SK-N-SH (cell line): ENCODE measurements at regions not wholly inside any gene's neighbourhood (a gene's known extent, or its start where the extent isn't known, plus 50 kb on each side); places are given as distances from the start of the nearest gene placed in this dataset.

ENCODE experiments used
- CTCF ChIA-PET: fragments of 300-600, 350-600 bp; formaldehyde crosslinking; extraction: SDS; loops from one replicate; lab custom pipeline; 2021; lab: Yijun Ruan, JAX
- POLR2A ChIA-PET: fragments of 350-600 bp; sonication (Branson Sonifier 250); formaldehyde crosslinking; extraction: SDS; loops from one replicate; lab custom pipeline; 2020; ENCODE audit warnings: antibody characterized with exemption, inconsistent platforms; lab: Yijun Ruan, JAX
- DNase-seq: peaks from one replicate; pipeline ENCODE4 v3.0.0; 2012
- H2AFZ ChIP-seq: fragments of 200-600 bp; sonication (generic); 2 replicates; pipeline ENCODE4 v1.8.1; 2016; ENCODE audit warnings: antibody characterized with exemption, mild to moderate bottlenecking, low read depth
- H3F3A ChIP-seq: fragments of 200-600 bp; sonication (generic); replicated peaks from 2 replicates; pipeline ENCODE3; 2016; ENCODE audit warnings: antibody characterized with exemption, mild to moderate bottlenecking; ENCODE audit not compliant: insufficient read depth
- H3K27ac ChIP-seq, 2 experiments: fragments of 200-500 bp in 1 of 2; fragments of 200-600 bp in 1 of 2; sonication (Bioruptor generic) in 1 of 2; sonication (generic), shearing (Covaris generic) in 1 of 2; 2 replicates each; pipeline versions ENCODE4 v1.5.1 to v1.6.1; 2014 to 2016; ENCODE audit warnings: low read depth in 2 of 2, inconsistent platforms in 1 of 2, low read length in 1 of 2, mild to moderate bottlenecking in 1 of 2, mixed read lengths in 1 of 2
- H3K27me3 ChIP-seq: fragments of 200-600 bp; sonication (generic), shearing (Covaris generic); 2 replicates; pipeline ENCODE4 v1.6.1; 2016; ENCODE audit warnings: mixed run types; ENCODE audit not compliant: insufficient read depth
- H3K36me3 ChIP-seq, 2 experiments: fragments of 200-500 bp in 1 of 2; fragments of 200-600 bp in 1 of 2; sonication (Bioruptor generic) in 1 of 2; sonication (generic) in 1 of 2; replicated peaks in 1 of 2; 2 replicates each; pipeline versions ENCODE3 to v1.5.1; 2014 to 2016; ENCODE audit warnings: low read length in 1 of 2, mild to moderate bottlenecking in 1 of 2; ENCODE audit not compliant: insufficient read depth in 2 of 2, control insufficient read depth in 1 of 2
- H3K4me1 ChIP-seq, 2 experiments: fragments of 200-500 bp in 1 of 2; fragments of 200-600 bp in 1 of 2; sonication (Bioruptor generic) in 1 of 2; sonication (generic), shearing (Covaris generic) in 1 of 2; 2 replicates each; pipeline versions ENCODE4 v1.5.1 to v1.6.1; 2014 to 2016; ENCODE audit warnings: low read depth in 1 of 2, low read length in 1 of 2, mixed run types in 1 of 2; ENCODE audit not compliant: insufficient read depth in 2 of 2, control insufficient read depth in 1 of 2
- H3K4me2 ChIP-seq: fragments of 200-600 bp; sonication (generic), shearing (Covaris generic); 2 replicates; pipeline ENCODE4 v1.6.1; 2017; ENCODE audit warnings: mixed run types
- H3K4me3 ChIP-seq, 2 experiments: fragments of 200-500 bp in 1 of 2; fragments of 200-600 bp in 1 of 2; sonication (Bioruptor generic) in 1 of 2; sonication (generic), shearing (Covaris generic) in 1 of 2; 2 replicates each; pipeline versions ENCODE4 v1.5.1 to v1.8.1; 2014 to 2016; ENCODE audit warnings: low read depth in 2 of 2, inconsistent platforms in 1 of 2, low read length in 1 of 2, mild to moderate bottlenecking in 1 of 2, mixed read lengths in 1 of 2, moderate library complexity in 1 of 2
- H3K79me2 ChIP-seq: fragments of 200-600 bp; sonication (generic); 2 replicates; pipeline ENCODE4 v1.8.1; 2017; ENCODE audit warnings: mild to moderate bottlenecking; ENCODE audit not compliant: insufficient read depth
- H3K9ac ChIP-seq: fragments of 200-600 bp; sonication (generic); 2 replicates; pipeline ENCODE4 v1.6.1; 2017; ENCODE audit warnings: mixed run types
- H3K9me2 ChIP-seq: fragments of 200-600 bp; sonication (generic); 2 replicates; pipeline ENCODE4 v1.6.1; 2017; ENCODE audit warnings: mixed run types
- H3K9me3 ChIP-seq: fragments of 200-600 bp; sonication (generic); 2 replicates; pipeline ENCODE4 v1.6.1; 2017; ENCODE audit warnings: mixed run types, mild to moderate bottlenecking, moderate library complexity
- H4K20me1 ChIP-seq: fragments of 200-600 bp; sonication (generic); 2 replicates; pipeline ENCODE4 v1.6.1; 2017; ENCODE audit warnings: mild to moderate bottlenecking, mixed run types; ENCODE audit not compliant: insufficient read depth
- ELF1 ChIP-seq: IDR thresholded peaks from 2 replicates; pipeline ENCODE4 v1.4.0; 2012
- FOSL2 ChIP-seq: IDR thresholded peaks from 2 replicates; pipeline ENCODE4 v1.4.0; 2012; ENCODE audit warnings: low read depth, mild to moderate bottlenecking, moderate library complexity, borderline replicate concordance
- FOXM1 ChIP-seq: IDR thresholded peaks from 2 replicates; pipeline ENCODE4 v1.4.0; 2012; ENCODE audit warnings: low read depth, mild to moderate bottlenecking
- GATA2 ChIP-seq: sonication (generic); formaldehyde crosslinking; IDR thresholded peaks from 2 replicates; pipeline ENCODE4 v1.5.0; 2020; ENCODE audit warnings: mild to moderate bottlenecking, missing genetic modification reagents
- IRF3 ChIP-seq: fragments of 150-350 bp; IDR thresholded peaks from 2 replicates; pipeline ENCODE4 v1.6.1; 2016; ENCODE audit warnings: mild to moderate bottlenecking, low read depth, low read length
- JUND ChIP-seq: IDR thresholded peaks from 2 replicates; pipeline ENCODE4 v1.4.0; 2012
- MAX ChIP-seq: IDR thresholded peaks from 2 replicates; pipeline ENCODE4 v1.4.0; 2012; ENCODE audit warnings: low read depth
- MXI1 ChIP-seq: IDR thresholded peaks from 2 replicates; pipeline ENCODE4 v1.6.1; 2012; ENCODE audit warnings: mild to moderate bottlenecking, low read depth, low read length, improper control_type of control experiment
- NFIC ChIP-seq: IDR thresholded peaks from 2 replicates; pipeline ENCODE4 v1.4.0; 2012; ENCODE audit warnings: borderline replicate concordance
- PBX3 ChIP-seq: IDR thresholded peaks from 2 replicates; pipeline ENCODE4; 2012
- RAD21 ChIP-seq: IDR thresholded peaks from 2 replicates; pipeline ENCODE4 v1.6.1; 2012; ENCODE audit warnings: mild to moderate bottlenecking, low read length
- RCOR1 ChIP-seq: fragments of 150-350 bp; IDR thresholded peaks from 2 replicates; pipeline ENCODE4 v1.6.1; 2017; ENCODE audit warnings: antibody characterized with exemption, low read length
- RFX5 ChIP-seq: IDR thresholded peaks from 2 replicates; pipeline ENCODE4 v1.6.1; 2012; ENCODE audit warnings: mild to moderate bottlenecking, improper control_type of control experiment, low read length
- SMC3 ChIP-seq: IDR thresholded peaks from 2 replicates; pipeline ENCODE4 v1.6.1; 2012; ENCODE audit warnings: low read depth, low read length, improper control_type of control experiment
- USF1 ChIP-seq: IDR thresholded peaks from 2 replicates; pipeline ENCODE4 v1.4.0; 2012; ENCODE audit warnings: low read depth, borderline replicate concordance
- YY1 ChIP-seq: IDR thresholded peaks from 2 replicates; pipeline ENCODE4 v1.4.0; 2012; ENCODE audit warnings: low read depth, mild to moderate bottlenecking
- WGBS: methylation state at CpG from one replicate; pipeline ENCODE4 v1.1.6; 2017; ENCODE audit warnings: low lambda C conversion rate; 5-methylcytosine and 5-hydroxymethylcytosine counted together
- TF ChIP-seq, protein P1 (sequence below): IDR thresholded peaks from 2 replicates; pipeline ENCODE4 v1.4.0; 2012; ENCODE audit warnings: low read depth, borderline replicate concordance
- TF ChIP-seq, protein P2 (sequence below): fragments of 150-350 bp; IDR thresholded peaks from 2 replicates; pipeline ENCODE4 v1.6.1; 2017; ENCODE audit warnings: antibody characterized with exemption, low read length, low read depth, borderline replicate concordance

GRCh38 chr2:145598434-145598833, 1078.5 kb upstream of the ZEB2 start:
- ChIA-PET CTCF (no interaction called here), POLR2A (no interaction called here)
- TF ChIP-seq GATA2 (CRISPR knock-in tag) (no peak), PBX3 (no peak), FOSL2 (peak; percentile 16; the same call in 1 of the 2 replicates), IRF3 (no peak)
- Histone ChIP-seq H3K4me1 (peaks cover 0 to 38% of the 10 kb centered on the region in 2 experiments; a peak in 3 of 4 replicates), H4K20me1 (no peaks in the 10 kb centered on the region), H3F3A (peaks cover 10% of the 10 kb centered on the region), H3K79me2 (no peaks in the 10 kb centered on the region), H3K27ac (peak overlapping the region in 1 of 2 experiments; percentile 54; a peak in 2 of 4 replicates), H3K27me3 (no peaks in the 10 kb centered on the region), H3K9ac (0 out of 2 replicates have a peak overlapping the region, but pooled peaks have one; percentile 17), H3K4me2 (0 out of 2 replicates have a peak overlapping the region, but pooled peaks have one; percentile 8), H3K36me3 (no peaks in the 10 kb centered on the region), H2AFZ (no peak overlapping the region), H3K9me3 (no peaks in the 10 kb centered on the region), H3K9me2 (no peaks in the 10 kb centered on the region), H3K4me3 (no peak overlapping the region)
- no peak for DNase-seq
- WGBS: 70% methylated on average over 4 of the region's 4 CpGs

GRCh38 chr2:145597809-145598208, 1077.9 kb upstream of the ZEB2 start:
- TF ChIP-seq USF1 (no peak), YY1 (no peak), NFIC (no peak), ELF1 (no peak), RFX5 (no peak), JUND (no peak), PBX3 (no peak), MXI1 (no peak), MAX (no peak), RCOR1 (no peak), SMC3 (no peak), FOXM1 (no peak), RAD21 (no peak), IRF3 (no peak)
- TF ChIP-seq, protein P1, sequence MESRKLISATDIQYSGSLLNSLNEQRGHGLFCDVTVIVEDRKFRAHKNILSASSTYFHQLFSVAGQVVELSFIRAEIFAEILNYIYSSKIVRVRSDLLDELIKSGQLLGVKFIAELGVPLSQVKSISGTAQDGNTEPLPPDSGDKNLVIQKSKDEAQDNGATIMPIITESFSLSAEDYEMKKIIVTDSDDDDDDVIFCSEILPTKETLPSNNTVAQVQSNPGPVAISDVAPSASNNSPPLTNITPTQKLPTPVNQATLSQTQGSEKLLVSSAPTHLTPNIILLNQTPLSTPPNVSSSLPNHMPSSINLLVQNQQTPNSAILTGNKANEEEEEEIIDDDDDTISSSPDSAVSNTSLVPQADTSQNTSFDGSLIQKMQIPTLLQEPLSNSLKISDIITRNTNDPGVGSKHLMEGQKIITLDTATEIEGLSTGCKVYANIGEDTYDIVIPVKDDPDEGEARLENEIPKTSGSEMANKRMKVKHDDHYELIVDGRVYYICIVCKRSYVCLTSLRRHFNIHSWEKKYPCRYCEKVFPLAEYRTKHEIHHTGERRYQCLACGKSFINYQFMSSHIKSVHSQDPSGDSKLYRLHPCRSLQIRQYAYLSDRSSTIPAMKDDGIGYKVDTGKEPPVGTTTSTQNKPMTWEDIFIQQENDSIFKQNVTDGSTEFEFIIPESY: no peak
- TF ChIP-seq, protein P2, sequence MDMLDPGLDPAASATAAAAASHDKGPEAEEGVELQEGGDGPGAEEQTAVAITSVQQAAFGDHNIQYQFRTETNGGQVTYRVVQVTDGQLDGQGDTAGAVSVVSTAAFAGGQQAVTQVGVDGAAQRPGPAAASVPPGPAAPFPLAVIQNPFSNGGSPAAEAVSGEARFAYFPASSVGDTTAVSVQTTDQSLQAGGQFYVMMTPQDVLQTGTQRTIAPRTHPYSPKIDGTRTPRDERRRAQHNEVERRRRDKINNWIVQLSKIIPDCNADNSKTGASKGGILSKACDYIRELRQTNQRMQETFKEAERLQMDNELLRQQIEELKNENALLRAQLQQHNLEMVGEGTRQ: no peak
- Histone ChIP-seq H3K4me1 (peaks cover 0 to 43% of the 10 kb centered on the region in 2 experiments; a peak in 3 of 4 replicates), H3K79me2 (no peaks in the 10 kb centered on the region), H4K20me1 (no peaks in the 10 kb centered on the region), H3K27me3 (no peaks in the 10 kb centered on the region), H2AFZ (no peak overlapping the region; the same call in 1 of the 2 replicates), H3K9ac (no peak overlapping the region), H3K27ac (peak overlapping the region in 1 of 2 experiments; percentile 54; a peak in 1 of 4 replicates), H3K4me2 (0 out of 2 replicates have a peak overlapping the region, but pooled peaks have one; percentile 8), H3K9me2 (no peaks in the 10 kb centered on the region), H3K36me3 (no peaks in the 10 kb centered on the region), H3F3A (peaks cover 14% of the 10 kb centered on the region), H3K4me3 (no peak overlapping the region), H3K9me3 (no peaks in the 10 kb centered on the region)
- ChIA-PET POLR2A (no interaction called here), CTCF (no interaction called here)
- no peak for DNase-seq
